ENCODE measurements at regions not wholly inside any gene's neighbourhood (a gene's known extent, or its start where the extent isn't known, plus 50 kb on each side); places are given as distances from the start of the nearest gene placed in this dataset.

GRCh38 chr6:164216839-164217238 lies 802.3 kb downstream of the QKI start:
- no peak for DNase-seq (ENCODE audit: extremely low spot score)
- TF ChIP-seq SUZ12 (IDR thresholded peaks at IDR 0.05) (no peak), FOXA1 (IDR thresholded peaks at IDR 0.05) (no peak), NFRKB (IDR thresholded peaks at IDR 0.05) (no peak), HDGF (IDR thresholded peaks at IDR 0.05; ENCODE audit: borderline replicate concordance) (no peak), FOXK2 (IDR thresholded peaks at IDR 0.05) (no peak), ZNF384 (IDR thresholded peaks at IDR 0.05) (no peak), L3MBTL2 (conservative IDR thresholded peaks at IDR 0.05) (no peak), ARNT (IDR thresholded peaks at IDR 0.05) (no peak), CTBP1 (IDR thresholded peaks at IDR 0.05; ENCODE audit: borderline replicate concordance) (no peak), SP1 (IDR thresholded peaks at IDR 0.05) (no peak), ELF4 (IDR thresholded peaks at IDR 0.05) (no peak)
- ChIA-PET CTCF (no interaction called here), POLR2A (no interaction called here)

- DNase-seq (ENCODE audit: extremely low spot score) = no peak
- ChIA-PET POLR2A (no interaction called here), CTCF (no interaction called here)
- TF ChIP-seq FOXK2 (IDR thresholded peaks at IDR 0.05) = no peak
- no peak for TF ChIP-seq SUZ12 (IDR thresholded peaks at IDR 0.05)
- no peak for TF ChIP-seq CTBP1 (IDR thresholded peaks at IDR 0.05; ENCODE audit: borderline replicate concordance)
- no peak for TF ChIP-seq SP1 (IDR thresholded peaks at IDR 0.05)
- no peak for TF ChIP-seq ELF4 (IDR thresholded peaks at IDR 0.05)
- TF ChIP-seq LEF1 (IDR thresholded peaks at IDR 0.05; ENCODE audit: borderline replicate concordance) = no peak
- TF ChIP-seq BHLHE40 (IDR thresholded peaks at IDR 0.05; ENCODE audit: borderline replicate concordance) = no peak
- TF ChIP-seq FOXA1 (IDR thresholded peaks at IDR 0.05) = no peak
Observed at GRCh38 chr6:164216368-164216767, 801.9 kb downstream of the QKI start.

- DNase-seq (ENCODE audit: extremely low spot score) = no peak
- CTCF ChIA-PET = no interaction called here
- TF ChIP-seq BHLHE40 (IDR thresholded peaks at IDR 0.05; ENCODE audit: borderline replicate concordance) = no peak
- TF ChIP-seq FOXM1 (IDR thresholded peaks at IDR 0.05; ENCODE audit: borderline replicate concordance) = no peak
- no peak for TF ChIP-seq FOXA1 (IDR thresholded peaks at IDR 0.05)
- TF ChIP-seq CTBP1 (IDR thresholded peaks at IDR 0.05; ENCODE audit: borderline replicate concordance) = no peak
- no peak for TF ChIP-seq ZNF384 (IDR thresholded peaks at IDR 0.05)
- no peak for TF ChIP-seq NFRKB (IDR thresholded peaks at IDR 0.05)
- TF ChIP-seq SUZ12 (IDR thresholded peaks at IDR 0.05) = no peak
- TF ChIP-seq HDGF (IDR thresholded peaks at IDR 0.05; ENCODE audit: borderline replicate concordance) = no peak
- TF ChIP-seq ARNT (IDR thresholded peaks at IDR 0.05) = no peak
- no peak for TF ChIP-seq TARDBP (IDR thresholded peaks at IDR 0.05)
- TF ChIP-seq ELF4 (IDR thresholded peaks at IDR 0.05) = no peak
- TF ChIP-seq SP1 (IDR thresholded peaks at IDR 0.05) = no peak
- no peak for TF ChIP-seq L3MBTL2 (conservative IDR thresholded peaks at IDR 0.05)
- no peak for TF ChIP-seq LEF1 (IDR thresholded peaks at IDR 0.05; ENCODE audit: borderline replicate concordance)
- no peak for TF ChIP-seq FOXK2 (IDR thresholded peaks at IDR 0.05)
- no peak for TF ChIP-seq PKNOX1 (IDR thresholded peaks at IDR 0.05)
- POLR2A ChIA-PET = no interaction called here
Observed at GRCh38 chr6:164214066-164214465, 799.5 kb downstream of the QKI start.

- POLR2A ChIA-PET = no interaction called here
- CTCF ChIA-PET = no interaction called here
- DNase-seq (ENCODE audit: extremely low spot score) = no peak
- TF ChIP-seq TARDBP (IDR thresholded peaks at IDR 0.05) (no peak), L3MBTL2 (conservative IDR thresholded peaks at IDR 0.05) (no peak), ARNT (IDR thresholded peaks at IDR 0.05) (no peak), PKNOX1 (IDR thresholded peaks at IDR 0.05) (no peak)
Observed at GRCh38 chr6:164211254-164211653, 796.7 kb downstream of the QKI start.

- no peak for TF ChIP-seq CTBP1 (IDR thresholded peaks at IDR 0.05; ENCODE audit: borderline replicate concordance)
- TF ChIP-seq HDGF (IDR thresholded peaks at IDR 0.05; ENCODE audit: borderline replicate concordance) = no peak
- TF ChIP-seq BHLHE40 (IDR thresholded peaks at IDR 0.05; ENCODE audit: borderline replicate concordance) = no peak
- no peak for TF ChIP-seq FOXK2 (IDR thresholded peaks at IDR 0.05)
- no peak for TF ChIP-seq SUZ12 (IDR thresholded peaks at IDR 0.05)
- no peak for TF ChIP-seq NFRKB (IDR thresholded peaks at IDR 0.05)
- TF ChIP-seq PKNOX1 (IDR thresholded peaks at IDR 0.05) = no peak
- TF ChIP-seq LEF1 (IDR thresholded peaks at IDR 0.05; ENCODE audit: borderline replicate concordance) = no peak
- TF ChIP-seq ZNF384 (IDR thresholded peaks at IDR 0.05) = no peak
- no peak for DNase-seq (ENCODE audit: extremely low spot score)
- CTCF ChIA-PET = no interaction called here
- POLR2A ChIA-PET = no interaction called here
Observed at GRCh38 chr6:164210783-164211182, 796.3 kb downstream of the QKI start.

- DNase-seq (ENCODE audit: extremely low spot score) = no peak
Observed at GRCh38 chr6:164210323-164210722, 795.8 kb downstream of the QKI start.

GRCh38 chr6:164208371-164208770 lies 793.9 kb downstream of the QKI start:
- no peak for DNase-seq (ENCODE audit: extremely low spot score)
- TF ChIP-seq FOXA1 (IDR thresholded peaks at IDR 0.05) (no peak), TARDBP (IDR thresholded peaks at IDR 0.05) (no peak), ZNF384 (IDR thresholded peaks at IDR 0.05) (no peak), LEF1 (IDR thresholded peaks at IDR 0.05; ENCODE audit: borderline replicate concordance) (no peak), PKNOX1 (IDR thresholded peaks at IDR 0.05) (no peak), FOXK2 (IDR thresholded peaks at IDR 0.05) (no peak), CTBP1 (IDR thresholded peaks at IDR 0.05; ENCODE audit: borderline replicate concordance) (no peak)

More at GRCh38 chr6:164210323-164210722, 795.8 kb downstream of the QKI start:
- no peak for TF ChIP-seq L3MBTL2 (conservative IDR thresholded peaks at IDR 0.05)
- ChIA-PET POLR2A (no interaction called here), CTCF (no interaction called here)

More at GRCh38 chr6:164208371-164208770, 793.9 kb downstream of the QKI start:
- POLR2A ChIA-PET = no interaction called here
- CTCF ChIA-PET = no interaction called here

Data from HEK293T (cell line).